ENCODE measurements at regions not wholly inside any gene's neighbourhood (a gene's known extent, or its start where the extent isn't known, plus 50 kb on each side); places are given as distances from the start of the nearest gene placed in this dataset.

DNA sequence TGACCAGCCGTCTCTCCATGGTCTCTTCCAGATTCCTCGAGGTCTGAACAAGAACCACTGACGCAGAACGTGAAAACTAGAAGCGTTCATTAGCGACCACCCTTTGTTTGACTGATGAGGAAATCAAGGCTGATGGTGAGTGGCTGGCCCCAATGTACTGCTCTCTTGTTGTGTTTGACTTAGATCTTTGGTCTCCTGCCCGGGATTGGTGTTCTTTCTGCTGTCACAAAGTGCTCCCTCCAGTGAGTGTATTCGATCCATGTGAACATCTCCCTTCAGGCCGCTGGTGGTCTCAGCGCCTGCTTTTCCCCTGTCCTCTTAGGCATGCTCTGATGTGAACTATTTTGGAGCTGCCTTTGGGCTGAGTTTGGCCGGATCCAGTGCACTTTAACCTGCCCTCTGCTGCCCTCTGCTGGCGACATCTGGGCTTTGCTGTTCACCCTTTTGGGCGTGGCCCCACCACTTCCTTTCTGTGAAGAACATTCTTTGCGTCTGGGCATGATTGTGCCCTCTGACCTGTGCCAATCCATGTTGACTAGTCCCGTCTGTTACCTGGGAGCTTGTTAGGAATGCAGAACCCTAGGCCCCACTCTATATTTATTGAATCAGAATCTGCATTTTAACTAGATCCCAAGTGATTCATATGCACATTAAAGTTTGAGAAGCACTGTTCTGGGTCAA, 279.1 kb downstream of the TTC6 start (continued):
- TF ChIP-seq ETV6 (CRISPR knock-in tag; conservative IDR thresholded peaks at IDR 0.05) (no peak), RARA (CRISPR knock-in tag; IDR thresholded peaks at IDR 0.05) (peak; percentile 68), ZNF839 (CRISPR knock-in tag; IDR thresholded peaks at IDR 0.05; ENCODE audit: borderline replicate concordance) (0 out of 2 replicates have a peak, but pooled peaks have one; percentile 46), ZNF639 (CRISPR knock-in tag; conservative IDR thresholded peaks at IDR 0.05) (no peak; the same call in 1 of the 2 replicates), NR2F2 (IDR thresholded peaks at IDR 0.05; ENCODE audit: borderline replicate concordance, low read depth) (peak; percentile 79; the same call in 1 of the 2 replicates), ZNF414 (CRISPR knock-in tag; IDR thresholded peaks at IDR 0.05) (no peak; the same call in 1 of the 2 replicates), ZSCAN5A (CRISPR knock-in tag; IDR thresholded peaks at IDR 0.05; ENCODE audit: borderline replicate concordance) (peak; percentile 55; the same call in 1 of the 2 replicates), MEIS2 (CRISPR knock-in tag; IDR thresholded peaks at IDR 0.05) (no peak), ZNF776 (CRISPR knock-in tag; IDR thresholded peaks at IDR 0.05) (no peak), MEF2D (CRISPR knock-in tag; IDR thresholded peaks at IDR 0.05) (peak; percentile 91), PTBP1 (IDR thresholded peaks at IDR 0.05; ENCODE audit: low read depth, low read length, poor library complexity, severe bottlenecking) (no peak), NFE2L2 (IDR thresholded peaks at IDR 0.05; ENCODE audit: low read length) (no peak), TRIM24 (CRISPR knock-in tag; IDR thresholded peaks at IDR 0.05) (no peak), HOXA5 (CRISPR knock-in tag; IDR thresholded peaks at IDR 0.05) (0 out of 2 replicates have a peak, but pooled peaks have one; percentile 53), ZSCAN22 (CRISPR knock-in tag; IDR thresholded peaks at IDR 0.05) (no peak), ZNF674 (CRISPR knock-in tag; IDR thresholded peaks at IDR 0.05; ENCODE audit: low read depth) (no peak), ZNF558 (CRISPR knock-in tag; IDR thresholded peaks at IDR 0.05; ENCODE audit: borderline replicate concordance) (no peak), FOXP1 (IDR thresholded peaks at IDR 0.05) (no peak), FOXP1 (CRISPR knock-in tag; IDR thresholded peaks at IDR 0.05) (peak; percentile 61), ZBTB4 (CRISPR knock-in tag; IDR thresholded peaks at IDR 0.05; ENCODE audit: borderline replicate concordance) (0 out of 2 replicates have a peak, but pooled peaks have one; percentile 76), GTF2F1 (IDR thresholded peaks at IDR 0.05; ENCODE audit: low read length) (0 out of 2 replicates have a peak, but pooled peaks have one; percentile 14), HMG20A (CRISPR knock-in tag; IDR thresholded peaks at IDR 0.05; ENCODE audit: borderline replicate concordance) (peak; percentile 26; the same call in 1 of the 2 replicates)
